Muscle of back (tissue), 3 donors: ENCODE measurements at regions not wholly inside any gene's neighbourhood (a gene's known extent, or its start where the extent isn't known, plus 50 kb on each side); places are given as distances from the start of the nearest gene placed in this dataset.

Experiments
- DNase-seq, 3 donors: peaks; one replicate each; pipeline versions ENCODE4 v3.0.0 to v3.0.0-alpha.2; 2013

DNA sequence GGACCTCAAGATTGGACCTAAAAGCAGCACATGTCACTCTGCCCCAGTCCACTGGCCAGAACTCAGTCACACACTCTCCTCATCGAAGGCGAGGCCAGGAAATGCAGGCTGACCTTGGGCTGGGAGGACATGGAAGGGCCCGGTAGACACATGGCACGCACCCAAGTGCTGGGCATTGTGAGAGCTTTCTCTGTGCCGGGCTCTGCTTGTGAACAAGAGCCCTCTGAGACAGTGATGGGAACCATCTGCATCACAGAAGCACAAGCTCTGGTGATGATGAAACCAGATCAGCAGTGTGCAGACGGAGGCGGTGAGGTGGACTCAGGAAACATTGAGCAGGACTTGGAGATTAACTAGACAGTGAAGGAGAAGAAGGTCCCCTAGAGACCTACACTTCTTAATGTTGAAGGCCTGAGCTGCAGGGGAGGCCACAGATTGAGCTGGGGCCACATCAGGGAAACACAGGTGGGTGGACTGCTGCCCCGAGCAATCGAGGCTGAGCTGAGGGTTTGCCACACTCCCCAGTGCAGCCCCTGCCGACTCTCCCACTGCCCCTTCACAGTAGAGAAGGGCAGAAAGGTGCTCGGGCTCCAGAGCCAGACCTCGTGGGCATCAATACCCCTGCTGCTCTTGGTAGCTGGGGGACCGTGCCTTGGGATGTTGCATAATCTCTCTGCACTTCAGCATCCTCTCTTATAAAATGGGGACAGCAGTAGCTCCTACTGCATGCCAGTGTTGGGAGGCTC lies 1460.5 kb downstream of the TBC1D22A start:
- no peak for DNase-seq

DNA sequence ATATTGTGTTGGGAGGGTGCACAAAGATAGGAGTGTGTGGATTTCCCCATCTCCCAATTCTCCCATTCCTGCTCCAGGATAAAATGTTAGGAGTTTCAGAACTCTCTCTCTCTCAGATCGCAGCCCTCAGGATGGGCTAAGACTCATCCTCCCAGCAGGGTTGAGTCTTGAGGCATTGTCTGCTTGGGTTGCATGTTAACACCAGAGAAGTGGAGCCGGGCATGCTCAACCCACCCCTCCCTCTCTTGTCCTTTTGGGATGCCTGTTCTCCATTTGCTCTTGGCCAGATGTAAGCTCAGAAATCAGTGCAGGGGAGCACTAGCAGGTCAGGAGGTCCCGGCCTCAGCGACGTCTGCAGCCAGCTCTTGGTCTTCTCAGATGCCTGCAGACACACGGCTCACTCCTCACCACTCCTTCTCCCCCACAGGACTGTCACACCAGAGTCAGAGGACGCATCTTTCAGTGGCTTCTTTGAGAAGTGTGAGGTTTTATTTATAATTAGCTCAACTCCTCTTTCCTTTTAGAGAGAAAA lies 1456.5 kb downstream of the TBC1D22A start:
- DNase-seq = no peak

DNA sequence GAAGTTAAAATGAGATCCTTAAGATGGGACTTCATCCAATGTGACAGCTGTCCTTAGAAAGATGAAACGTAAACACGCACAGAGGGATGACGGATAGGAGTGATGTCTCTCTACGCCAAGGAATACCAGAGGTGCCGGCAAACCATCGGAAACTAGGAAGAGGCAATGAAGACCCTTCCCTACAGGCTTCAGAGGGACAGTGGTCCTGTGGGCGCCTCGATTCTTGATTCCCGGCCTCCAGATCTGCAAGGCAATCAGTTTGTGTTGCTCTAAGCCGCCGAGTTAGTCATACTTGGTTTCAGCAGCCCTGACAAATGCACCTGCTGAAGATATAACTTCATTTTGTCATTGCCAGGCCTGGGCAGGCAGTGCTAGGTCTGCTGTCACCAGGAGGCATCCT lies 1455.1 kb downstream of the TBC1D22A start:
- no peak for DNase-seq

DNA sequence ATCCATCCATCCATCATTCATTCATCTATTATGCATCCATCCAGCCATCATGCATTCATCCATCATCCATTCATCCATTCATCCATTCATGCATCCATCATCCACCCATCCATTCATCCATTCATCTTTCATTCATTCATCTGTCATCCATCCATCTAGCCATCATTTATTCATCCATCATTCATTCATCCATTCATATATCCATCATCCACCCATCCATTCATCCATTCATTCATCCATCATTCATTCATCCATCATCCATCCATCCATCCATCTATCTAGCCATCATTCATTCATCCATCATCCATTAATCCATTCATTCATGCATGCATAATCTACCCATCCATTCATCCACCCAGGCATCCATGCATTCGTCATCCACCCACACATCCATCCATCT lies 1450.3 kb downstream of the TBC1D22A start:
- no peak for DNase-seq

DNA sequence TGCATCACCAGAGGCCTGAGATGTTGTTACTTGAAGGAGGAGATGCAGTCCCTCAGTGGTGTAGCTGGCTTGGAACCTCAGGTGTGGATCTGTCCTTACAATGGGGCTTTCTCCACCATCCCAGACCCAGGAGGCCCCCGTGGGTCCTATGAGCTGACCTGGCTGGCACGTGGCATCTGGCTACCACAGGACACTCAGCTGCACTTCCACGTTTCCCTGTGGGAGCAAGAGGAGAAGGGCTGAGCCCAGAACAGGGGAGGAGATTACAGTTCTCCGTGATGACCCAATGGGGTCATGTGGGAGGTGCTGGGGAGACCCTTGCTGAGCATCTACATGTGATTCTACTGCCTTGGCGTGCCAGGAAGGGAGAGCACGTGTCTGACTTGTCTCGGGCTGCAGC lies 1448.4 kb downstream of the TBC1D22A start:
- no peak for DNase-seq

DNA sequence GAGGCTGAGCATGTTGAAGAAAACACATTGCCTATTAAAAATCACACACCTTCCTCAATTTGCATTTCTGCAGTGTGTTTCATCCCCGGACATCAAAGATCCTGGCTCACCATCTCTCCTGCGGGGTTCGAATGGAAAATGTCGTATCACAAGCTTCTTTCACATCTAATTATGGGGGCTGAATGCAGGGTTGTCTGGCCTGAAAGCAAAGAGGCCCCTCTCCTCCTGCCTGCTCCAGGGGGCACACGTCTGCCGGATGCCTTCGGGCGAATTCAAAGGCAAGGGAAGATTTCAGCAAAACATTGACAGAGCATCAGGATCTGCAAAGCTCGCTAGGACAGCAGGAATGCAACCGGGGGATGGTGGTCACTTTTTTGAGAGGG lies 1447.7 kb downstream of the TBC1D22A start:
- DNase-seq = no peak

DNA sequence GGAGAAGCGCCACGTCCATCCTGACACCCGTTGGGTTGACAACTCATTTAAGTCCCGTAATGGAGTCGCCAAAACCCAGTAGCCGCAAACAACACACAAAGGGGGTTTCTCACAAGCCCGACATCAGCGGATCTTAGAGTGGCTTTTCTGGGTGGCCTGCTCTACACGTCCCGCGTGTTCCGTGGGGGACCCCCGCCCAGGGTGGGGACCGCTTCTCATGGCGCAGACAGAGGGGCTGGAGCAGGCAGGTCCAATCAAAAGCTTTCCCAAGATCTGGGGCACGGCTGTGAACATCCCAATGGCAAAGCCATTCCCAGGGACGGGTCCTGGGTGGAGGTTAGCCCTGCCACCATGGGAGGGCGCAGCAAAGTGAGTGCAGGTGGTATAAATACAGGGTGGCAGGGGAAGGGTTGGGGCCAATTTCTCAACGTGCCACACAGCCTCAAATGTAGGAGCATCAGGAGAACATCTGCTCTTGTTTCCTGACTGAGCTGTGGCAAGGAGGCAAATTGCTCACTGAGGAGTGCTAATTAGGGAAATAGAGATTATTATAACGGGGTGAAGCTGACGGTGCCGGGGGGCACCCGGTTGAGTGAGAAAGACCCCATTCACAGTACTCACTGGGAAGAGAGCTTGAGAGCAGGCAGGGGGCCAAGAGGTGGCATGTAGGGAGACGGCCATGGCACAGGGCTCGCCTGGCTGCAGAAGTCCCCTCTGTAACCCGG lies 1447.2 kb downstream of the TBC1D22A start:
- no peak for DNase-seq

DNA sequence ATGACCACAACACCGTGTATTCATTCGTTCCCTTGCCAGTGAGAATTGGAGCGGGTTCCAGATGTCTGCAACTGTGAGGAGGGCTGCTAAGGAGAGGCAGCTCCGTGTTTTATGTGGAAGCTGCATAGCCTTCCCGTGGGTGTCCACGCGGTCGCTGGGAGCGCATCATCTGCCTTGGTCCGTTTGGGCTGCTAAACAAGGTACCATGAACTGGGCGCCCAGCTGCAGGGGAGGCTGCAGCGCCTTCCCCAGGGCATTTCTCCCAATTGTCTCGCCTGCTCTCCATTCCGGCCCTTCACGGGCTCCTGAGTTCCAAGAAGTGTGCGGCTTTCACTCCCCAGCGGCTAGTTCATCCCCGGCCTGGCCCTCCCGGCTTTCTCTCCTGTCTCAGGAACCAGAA lies 1446.4 kb downstream of the TBC1D22A start:
- no peak for DNase-seq

DNA sequence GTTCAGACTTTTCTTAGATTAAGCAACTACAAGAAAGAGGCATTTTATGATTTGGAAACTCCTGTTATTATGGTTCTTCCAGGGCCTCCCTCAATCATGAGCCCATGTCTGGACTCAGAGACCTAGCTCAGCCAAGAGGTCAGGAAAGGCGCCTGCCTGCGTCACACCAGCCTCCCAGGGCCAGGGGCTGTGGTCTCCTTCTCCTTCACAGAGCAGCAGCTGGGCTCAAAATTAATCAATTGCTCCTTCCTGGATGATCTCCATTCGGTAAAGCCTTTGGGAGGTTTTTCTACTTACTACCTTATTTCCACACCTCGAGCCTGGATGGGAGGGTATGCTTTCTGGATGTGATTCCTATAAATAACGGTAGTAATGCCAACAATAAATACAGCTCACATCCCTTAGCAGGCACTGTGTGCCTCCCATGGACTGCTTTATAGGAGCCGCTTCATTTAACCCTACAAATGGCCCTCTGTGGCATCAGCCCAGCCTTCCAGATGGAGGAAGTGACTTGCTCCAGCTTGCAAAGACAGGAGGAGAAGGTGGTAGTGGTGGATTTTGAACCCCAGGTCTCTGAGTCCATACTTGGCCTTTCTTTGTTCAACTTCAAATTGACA lies 1445.6 kb downstream of the TBC1D22A start:
- DNase-seq = no peak

DNA sequence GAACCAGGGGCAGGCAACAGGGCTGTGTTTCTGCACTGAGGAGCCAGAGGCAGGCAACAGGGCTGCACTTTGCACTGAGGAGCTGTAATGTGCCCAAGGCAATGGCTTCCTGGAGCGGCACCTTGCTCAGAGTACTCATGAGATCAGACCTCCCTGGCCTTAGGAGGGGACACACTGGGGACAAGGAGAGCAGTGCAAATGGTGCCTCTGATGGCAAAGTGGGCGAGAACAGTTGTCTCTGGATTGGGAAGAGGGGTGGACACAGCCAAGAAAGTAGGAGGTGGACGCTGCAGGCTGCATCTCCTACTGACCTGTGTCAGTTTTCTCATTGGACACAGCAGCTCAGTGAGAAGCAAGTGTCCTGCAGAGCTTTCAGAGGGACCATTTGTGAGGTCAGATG lies 1443.3 kb downstream of the TBC1D22A start:
- no peak for DNase-seq

DNA sequence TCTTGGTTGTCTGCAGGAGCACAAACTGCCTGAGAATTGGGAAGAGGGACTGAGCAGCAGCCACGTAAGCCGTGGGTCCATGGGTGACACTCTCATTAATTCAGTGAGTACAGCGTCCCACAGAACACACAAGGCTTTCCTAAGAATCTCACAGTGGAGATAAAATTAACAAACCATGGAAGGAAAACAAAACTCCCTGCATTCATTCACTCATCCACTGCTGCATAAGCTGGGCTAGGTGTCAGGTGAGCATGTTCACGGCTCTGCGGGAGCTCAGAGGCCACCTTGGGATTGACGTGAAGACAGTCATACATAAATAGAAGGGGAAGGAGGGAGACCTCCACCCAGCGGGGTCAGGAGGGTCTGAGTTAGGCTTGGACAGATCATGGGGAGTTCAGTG lies 1442.7 kb downstream of the TBC1D22A start:
- DNase-seq = no peak

DNA sequence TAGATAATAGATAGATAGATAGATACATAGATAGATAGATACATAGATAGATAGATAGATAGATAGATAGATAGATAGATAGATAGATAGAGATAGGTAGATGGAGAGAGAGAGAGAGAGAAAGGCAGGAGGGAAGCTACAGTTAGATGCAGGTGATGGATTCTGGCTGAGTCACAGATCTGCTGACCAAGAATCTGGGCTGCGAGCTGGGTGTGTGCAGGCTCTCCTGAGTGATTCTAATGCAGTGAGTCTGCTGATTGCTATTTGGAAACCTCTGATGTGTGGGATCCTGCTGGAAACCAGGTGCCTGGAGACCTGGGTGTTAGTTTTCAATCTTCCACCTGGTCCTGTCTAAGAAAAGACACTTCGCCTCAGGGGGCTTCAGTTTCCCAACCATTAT lies 1441.8 kb downstream of the TBC1D22A start:
- DNase-seq = no peak

DNA sequence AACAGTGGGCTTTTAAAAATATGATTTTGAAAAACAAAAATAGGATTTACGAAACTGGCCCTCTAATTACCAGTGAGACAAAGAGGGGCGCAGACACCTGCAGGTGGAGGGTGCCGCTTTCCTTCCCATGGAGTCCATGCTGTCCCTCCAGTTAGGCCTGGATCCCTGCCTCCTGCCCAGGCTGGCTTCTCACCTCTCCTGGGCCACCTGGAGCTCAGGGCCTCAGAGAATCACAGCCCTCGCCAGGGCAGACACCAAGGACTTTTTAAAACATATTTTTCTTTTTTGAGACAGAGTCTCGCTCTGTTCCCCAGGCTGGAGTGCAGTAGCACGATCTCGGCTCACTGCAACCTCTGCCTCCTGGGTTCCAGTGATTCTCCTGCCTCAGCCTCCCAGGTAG lies 1437.2 kb downstream of the TBC1D22A start:
- no peak for DNase-seq

DNA sequence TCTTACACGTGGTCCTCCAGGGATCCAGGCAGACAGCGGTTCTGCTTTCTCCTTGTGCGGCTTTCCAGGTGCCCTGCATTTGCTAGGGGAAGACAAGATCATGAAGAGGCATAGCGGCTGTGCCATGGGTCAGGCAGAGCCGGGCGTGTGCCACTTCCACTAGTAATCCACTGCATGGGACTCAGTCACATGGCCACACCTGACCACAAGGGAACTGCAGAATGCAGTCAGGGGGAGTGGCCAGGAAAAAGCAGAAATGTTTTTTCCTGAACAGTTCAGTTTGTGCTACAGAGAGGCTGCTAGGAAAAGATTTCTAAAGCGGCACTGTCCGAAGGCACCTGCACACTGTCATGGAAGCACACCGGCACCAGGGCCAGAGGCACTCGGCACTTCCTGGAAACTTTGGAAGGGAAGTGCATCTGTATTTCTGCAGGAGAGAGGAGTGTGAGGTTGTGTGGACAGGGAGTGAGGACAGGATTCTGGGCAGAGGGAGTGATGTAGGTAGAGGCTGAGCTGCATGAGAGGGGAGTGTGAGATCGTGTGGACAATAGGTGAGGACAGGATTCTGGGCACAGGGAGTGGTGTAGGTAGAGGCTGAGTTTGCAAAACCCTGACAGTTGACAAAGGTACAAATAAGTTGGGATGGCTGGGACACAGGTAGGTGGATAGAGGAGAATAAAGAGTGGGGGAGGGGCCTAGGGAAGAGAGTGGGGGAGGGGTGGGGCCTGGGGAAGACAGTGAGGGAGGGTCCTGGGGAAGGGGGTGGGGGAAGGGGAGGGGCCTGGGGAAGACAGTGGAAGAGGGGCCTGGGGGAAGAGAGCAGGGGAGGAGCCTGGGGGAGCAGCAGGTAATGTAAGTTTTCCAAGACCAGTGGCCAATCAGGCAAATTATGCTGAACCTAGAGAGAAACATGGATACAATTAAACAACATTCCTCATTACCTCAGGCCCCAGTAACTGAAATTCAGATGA lies 1436.3 kb downstream of the TBC1D22A start:
- DNase-seq = no peak

DNA sequence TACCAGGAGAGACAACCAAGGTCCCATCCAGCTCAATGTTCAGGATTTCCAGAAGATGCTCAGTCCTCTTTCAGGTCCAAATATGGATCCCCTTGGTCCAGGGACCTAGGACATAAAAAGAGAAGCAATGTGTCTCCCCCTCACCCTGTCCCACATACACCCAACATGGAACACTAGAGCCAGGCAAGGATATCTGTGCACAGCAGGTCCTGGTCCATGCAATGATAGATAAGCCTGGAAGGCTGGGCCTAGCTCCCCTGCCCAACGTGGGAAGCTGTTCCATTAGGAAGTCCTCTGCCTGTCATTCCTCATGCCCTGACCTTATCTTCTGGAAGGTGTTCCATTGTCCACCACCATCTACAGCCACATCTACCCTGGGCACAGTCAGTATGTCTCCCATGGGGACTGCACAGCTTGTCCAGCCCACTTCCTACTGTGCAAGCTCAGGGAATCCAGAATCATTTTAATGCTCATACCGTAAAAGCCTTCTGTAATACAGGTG lies 1434.8 kb downstream of the TBC1D22A start:
- no peak for DNase-seq

DNA sequence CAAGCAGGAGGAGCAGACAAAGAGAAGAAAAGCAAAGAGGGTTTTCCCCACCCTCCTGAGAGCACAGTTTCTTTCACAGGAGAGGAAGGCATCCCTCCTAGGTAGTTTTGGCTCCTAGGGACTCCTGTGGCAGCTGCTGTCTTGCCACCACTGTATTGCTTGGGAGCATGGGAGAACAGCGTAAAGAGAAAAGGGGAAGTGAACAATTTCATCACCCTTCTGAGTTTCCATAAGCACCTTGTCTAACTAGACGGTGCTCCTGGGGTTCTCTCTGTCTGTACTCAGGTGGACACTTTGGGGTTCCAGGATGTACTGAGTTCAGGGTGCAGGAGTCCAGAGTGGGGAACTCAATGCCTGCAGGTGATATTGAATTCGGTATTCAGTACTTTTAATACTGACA lies 1430.5 kb downstream of the TBC1D22A start:
- DNase-seq = no peak

DNA sequence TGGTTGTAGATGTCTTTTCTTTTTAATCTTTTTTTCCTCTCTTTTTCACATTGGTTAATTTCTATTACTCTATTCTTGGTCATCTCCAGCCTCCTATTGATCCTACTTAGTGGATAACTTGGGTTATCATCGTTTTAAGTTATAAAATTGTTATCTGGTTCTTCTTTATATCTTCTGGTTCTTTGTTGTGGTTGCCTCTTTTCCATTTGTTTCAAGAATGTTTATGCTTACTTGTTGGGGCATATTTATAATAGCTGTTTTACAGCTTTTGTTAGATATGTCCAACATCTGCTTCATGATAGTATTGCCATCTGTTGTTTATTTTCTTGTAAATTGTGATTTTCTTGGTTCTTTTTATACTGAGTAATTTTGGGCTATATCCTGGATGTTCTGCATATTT lies 1429.6 kb downstream of the TBC1D22A start:
- DNase-seq = no peak

DNA sequence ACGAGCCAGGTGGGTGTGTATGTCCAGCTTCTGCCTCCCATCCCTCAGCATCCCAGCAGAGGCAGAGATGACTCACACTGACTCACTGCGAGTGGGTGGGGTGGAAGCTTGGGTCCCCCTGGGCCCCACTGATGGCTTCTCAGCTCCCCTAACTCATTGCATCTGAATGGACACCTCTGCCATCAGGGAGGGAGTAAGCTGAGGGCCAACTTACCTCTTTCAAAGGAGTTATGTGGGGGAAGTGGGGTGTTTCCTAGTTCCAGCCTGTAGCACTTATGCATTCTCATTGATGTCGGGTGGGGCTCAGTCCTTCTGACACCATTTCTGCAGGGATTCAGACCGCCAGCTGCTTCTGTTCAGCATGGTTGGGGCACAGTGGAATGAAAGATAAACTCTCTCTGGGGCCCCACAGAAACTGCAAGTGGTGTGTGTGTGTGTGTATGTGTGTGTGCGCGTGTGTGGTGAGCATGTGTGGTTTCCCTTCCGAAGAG lies 1425.8 kb downstream of the TBC1D22A start:
- no peak for DNase-seq

DNA sequence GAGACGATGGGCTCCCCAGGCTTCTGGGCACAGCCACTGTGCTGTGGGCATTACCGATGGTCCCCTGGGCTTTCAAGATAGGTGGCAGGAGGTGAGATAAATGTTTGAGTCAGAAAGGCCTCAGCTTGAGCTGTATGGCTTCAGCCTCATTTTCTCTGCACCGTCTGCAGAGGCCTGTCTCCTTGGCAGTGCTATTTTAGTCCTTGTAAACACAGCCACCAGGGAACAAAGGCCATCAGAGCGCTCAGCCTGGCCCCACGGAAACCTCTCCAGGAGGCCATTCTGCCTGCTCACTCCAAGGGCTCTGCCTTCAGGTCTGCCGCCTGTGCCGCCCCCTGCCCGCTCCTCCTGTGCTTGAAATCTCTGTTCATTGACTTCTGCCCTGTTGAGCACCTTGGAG lies 1424.9 kb downstream of the TBC1D22A start:
- DNase-seq = no peak

DNA sequence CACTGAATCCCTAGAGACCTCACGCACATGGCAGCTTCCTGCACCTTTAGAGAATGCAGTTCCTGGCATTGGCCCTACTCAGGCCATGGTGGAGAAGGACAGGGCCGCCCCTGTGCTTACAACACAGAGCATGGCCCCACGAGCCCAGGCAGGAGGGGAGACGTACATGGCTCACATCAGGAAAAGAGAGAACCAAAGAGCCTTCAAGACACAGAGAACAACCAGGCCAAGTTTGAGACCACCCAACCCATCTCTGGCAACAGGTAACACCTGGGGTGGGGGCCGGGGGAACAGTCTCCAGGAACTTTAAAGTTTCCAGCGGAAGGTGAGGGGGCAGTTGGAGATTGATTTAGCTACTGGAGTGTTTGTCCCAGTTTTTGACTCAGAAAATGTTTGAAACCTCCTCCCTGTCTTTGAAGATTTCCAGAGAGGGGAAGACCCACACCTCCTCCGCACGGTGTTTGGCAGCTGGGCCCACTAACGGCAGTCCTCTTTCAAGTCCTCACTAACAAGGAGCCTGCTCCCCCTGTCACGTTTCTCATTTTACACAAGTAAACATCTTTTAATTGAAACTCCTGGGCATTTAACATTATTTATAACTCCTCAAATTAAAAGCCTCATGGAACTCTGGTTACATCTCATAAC lies 1423.8 kb downstream of the TBC1D22A start:
- no peak for DNase-seq
